Upper lobe of left lung (tissue), 6 donors: ENCODE measurements at regions not wholly inside any gene's neighbourhood (a gene's known extent, or its start where the extent isn't known, plus 50 kb on each side); places are given as distances from the start of the nearest gene placed in this dataset.

Experiments
- ATAC-seq, 2 donors: fragments of 200-7000 bp; cut with Tn5 transposase; one replicate each; pipeline ENCODE4 v1.9.1; 2022; ENCODE audit warnings: mild to moderate bottlenecking in 2 of 2, moderate library complexity in 2 of 2; ENCODE audit not compliant: low FRiP score in 2 of 2
- DNase-seq, 2 donors: peaks; one replicate each; pipeline ENCODE4 v3.0.0-alpha.2; 2019 to 2020
- H3K27ac ChIP-seq, 4 donors: fragments of 200-600 bp; sonication (generic); one replicate each; pipeline ENCODE4 v1.5.1; 2016 to 2019
- H3K27me3 ChIP-seq, 4 donors: fragments of 200-600 bp; sonication (generic); one replicate each; pipeline ENCODE4 v1.5.1; 2017 to 2019
- H3K36me3 ChIP-seq, 4 donors: fragments of 200-600 bp; sonication (generic); one replicate each; pipeline ENCODE4 v1.5.1; 2016 to 2019
- H3K4me1 ChIP-seq, 4 donors: fragments of 200-600 bp; sonication (generic); one replicate each; pipeline ENCODE4 v1.5.1; 2018 to 2019
- H3K4me3 ChIP-seq, 4 donors: fragments of 200-600 bp; sonication (generic); one replicate each; pipeline ENCODE4 v1.5.1; 2017 to 2019; ENCODE audit warnings: mild to moderate bottlenecking in 2 of 4, moderate library complexity in 1 of 4
- H3K9me3 ChIP-seq, 4 donors: fragments of 200-600 bp; sonication (generic); one replicate each; pipeline ENCODE4 v1.5.1; 2018 to 2019
- CTCF ChIP-seq, 6 experiments: fragments of 450-650 bp in 4 of 6; fragments of 200-600 bp in 2 of 6; sonication (generic) in 2 of 6; IDR thresholded peaks; one replicate each; pipeline ENCODE4 v1.5.1; 2016 to 2019; ENCODE audit warnings: antibody characterized with exemption in 6 of 6
- EP300 ChIP-seq, 4 donors: sonication (generic); formaldehyde crosslinking; IDR thresholded peaks; one replicate each; pipeline ENCODE4 v1.5.1; 2017; ENCODE audit warnings: antibody characterized with exemption in 4 of 4, control low read depth in 2 of 4
- POLR2A ChIP-seq, 4 donors: fragments of 450-650 bp; IDR thresholded peaks; one replicate each; pipeline ENCODE4 v1.5.1; 2016 to 2017; ENCODE audit warnings: antibody characterized with exemption in 4 of 4, mild to moderate bottlenecking in 2 of 4
- POLR2AphosphoS5 ChIP-seq, 2 donors: sonication (generic); formaldehyde crosslinking; IDR thresholded peaks; one replicate each; pipeline ENCODE4 v1.5.1; 2017; ENCODE audit warnings: antibody characterized with exemption in 2 of 2
- WGBS, 2 donors: methylation state at CpG; one replicate each; pipeline ENCODE4 v1.1.5; 2017 to 2018; 5-methylcytosine and 5-hydroxymethylcytosine counted together
- donor health status: DM: no; HTN: no; CAD: no; lungs with moderate emphysema.
- donor health status: DM: no; HTN: yes; CAD: no; lungs with severe emphysema.

GRCh38 chr11:29271616-29272015, 745.2 kb downstream of the KCNA4 start:
- Histone ChIP-seq H3K27me3 (no peaks in the 10 kb centered on the region), H3K9me3 (no peaks in the 10 kb centered on the region), H3K36me3 (no peaks in the 10 kb centered on the region), H3K4me1 (no peaks in the 10 kb centered on the region), H3K27ac (no peak overlapping the region), H3K4me3 (no peak overlapping the region)
- DNase-seq (no peak), ATAC-seq (no peak)
- no peak for TF ChIP-seq POLR2A (IDR thresholded peaks at IDR 0.05)
- no peak for TF ChIP-seq CTCF (IDR thresholded peaks at IDR 0.05)
- TF ChIP-seq EP300 (IDR thresholded peaks at IDR 0.05) = no peak
- TF ChIP-seq POLR2AphosphoS5 (IDR thresholded peaks at IDR 0.05) = no peak
- 32 to 53% methylated on average over 1 of the region's 1 CpG for WGBS, 2 donors

GRCh38 chr11:29268733-29269132, 748.1 kb downstream of the KCNA4 start:
- ATAC-seq (no peak), DNase-seq (no peak)
- 92 to 93% methylated on average over 2 of the region's 2 CpGs for WGBS, 2 donors
- Histone ChIP-seq H3K27ac (no peak overlapping the region), H3K27me3 (no peaks in the 10 kb centered on the region), H3K9me3 (no peaks in the 10 kb centered on the region), H3K36me3 (no peaks in the 10 kb centered on the region), H3K4me1 (no peaks in the 10 kb centered on the region), H3K4me3 (no peak overlapping the region)
- TF ChIP-seq EP300 (IDR thresholded peaks at IDR 0.05) (no peak), CTCF (IDR thresholded peaks at IDR 0.05) (no peak), POLR2AphosphoS5 (IDR thresholded peaks at IDR 0.05) (no peak), POLR2A (IDR thresholded peaks at IDR 0.05) (no peak)

GRCh38 chr11:29265792-29266191, 751.0 kb downstream of the KCNA4 start:
- H3K4me3 ChIP-seq = no peak overlapping the region
- H3K27ac ChIP-seq = no peak overlapping the region
- H3K27me3 ChIP-seq = no peaks in the 10 kb centered on the region
- no peak for TF ChIP-seq EP300 (IDR thresholded peaks at IDR 0.05)
- TF ChIP-seq CTCF (IDR thresholded peaks at IDR 0.05) = no peak
- no peaks in the 10 kb centered on the region for H3K9me3 ChIP-seq
- no peak for DNase-seq
- no peak for ATAC-seq
- no peaks in the 10 kb centered on the region for H3K4me1 ChIP-seq
- 62 to 74% methylated on average over 3 of the region's 3 CpGs for WGBS, 2 donors
- H3K36me3 ChIP-seq = no peaks in the 10 kb centered on the region

- Histone ChIP-seq H3K27me3 (no peaks in the 10 kb centered on the region), H3K36me3 (no peaks in the 10 kb centered on the region), H3K9me3 (no peaks in the 10 kb centered on the region), H3K4me1 (no peaks in the 10 kb centered on the region), H3K4me3 (no peak overlapping the region), H3K27ac (no peak overlapping the region)
- no peak for TF ChIP-seq EP300 (IDR thresholded peaks at IDR 0.05)
- TF ChIP-seq POLR2AphosphoS5 (IDR thresholded peaks at IDR 0.05) = no peak
- TF ChIP-seq POLR2A (IDR thresholded peaks at IDR 0.05) = no peak
- TF ChIP-seq CTCF (IDR thresholded peaks at IDR 0.05) = no peak
- DNase-seq (no peak), ATAC-seq (no peak)
These were observed 751.4 kb downstream of the KCNA4 start for GRCh38 chr11:29265381-29265780.

- no peak overlapping the region for H3K27ac ChIP-seq
- no peaks in the 10 kb centered on the region for H3K27me3 ChIP-seq
- DNase-seq (no peak), ATAC-seq (no peak)
- no peaks in the 10 kb centered on the region for H3K36me3 ChIP-seq
- TF ChIP-seq CTCF (IDR thresholded peaks at IDR 0.05) = no peak
- TF ChIP-seq POLR2AphosphoS5 (IDR thresholded peaks at IDR 0.05) = no peak
- TF ChIP-seq EP300 (IDR thresholded peaks at IDR 0.05) = no peak
- no peak for TF ChIP-seq POLR2A (IDR thresholded peaks at IDR 0.05)
- H3K4me3 ChIP-seq = no peak overlapping the region
- 57 to 75% methylated on average over 5 of the region's 5 CpGs for WGBS, 2 donors
- H3K9me3 ChIP-seq = no peaks in the 10 kb centered on the region
- H3K4me1 ChIP-seq = no peaks in the 10 kb centered on the region
These were observed 752.7 kb downstream of the KCNA4 start for GRCh38 chr11:29263971-29264682.
